ENCODE measurements at regions not wholly inside any gene's neighbourhood (a gene's known extent, or its start where the extent isn't known, plus 50 kb on each side); places are given as distances from the start of the nearest gene placed in this dataset.

- DNase-seq: no peak
Observed at GRCh38 chrX:45743906-45744625, 543.4 kb upstream of the DIPK2B start.

GRCh38 chrX:45743081-45743533 lies 542.4 kb upstream of the DIPK2B start:
- no peak for DNase-seq

GRCh38 chrX:45740291-45740690 lies 539.6 kb upstream of the DIPK2B start:
- DNase-seq: no peak

GRCh38 chrX:45735571-45735970 lies 534.9 kb upstream of the DIPK2B start:
- DNase-seq: no peak

GRCh38 chrX:45731448-45731847 lies 530.8 kb upstream of the DIPK2B start:
- no peak for DNase-seq

GRCh38 chrX:45727761-45728160 lies 527.1 kb upstream of the DIPK2B start:
- DNase-seq: no peak

- no peak for DNase-seq
Observed at GRCh38 chrX:45722471-45722870, 521.8 kb upstream of the DIPK2B start.

GRCh38 chrX:45719751-45720501 lies 519.2 kb upstream of the DIPK2B start:
- no peak for DNase-seq

- DNase-seq: no peak
Observed at GRCh38 chrX:45718676-45719075, 518.0 kb upstream of the DIPK2B start.

- no peak for DNase-seq
Observed at GRCh38 chrX:45716750-45717149, 516.1 kb upstream of the DIPK2B start.

- DNase-seq: no peak
Observed at GRCh38 chrX:45715748-45716147, 515.1 kb upstream of the DIPK2B start.

GRCh38 chrX:45714866-45715265 lies 514.2 kb upstream of the DIPK2B start:
- no peak for DNase-seq

GRCh38 chrX:45712067-45712466 lies 511.4 kb upstream of the DIPK2B start:
- DNase-seq: no peak

GRCh38 chrX:45711231-45711630 lies 510.6 kb upstream of the DIPK2B start:
- DNase-seq: no peak

- DNase-seq: no peak
Observed at GRCh38 chrX:45710081-45710801, 509.6 kb upstream of the DIPK2B start.

- DNase-seq: no peak
Observed at GRCh38 chrX:45709381-45709780, 508.7 kb upstream of the DIPK2B start.

- DNase-seq: no peak
Observed at GRCh38 chrX:45699158-45699557, 498.5 kb upstream of the DIPK2B start.

- no peak for DNase-seq
Observed at GRCh38 chrX:45697591-45697990, 496.9 kb upstream of the DIPK2B start.

- DNase-seq: peak; percentile 28
Observed at GRCh38 chrX:45696736-45697135, 496.1 kb upstream of the DIPK2B start.

GRCh38 chrX:45689971-45690370 lies 489.3 kb upstream of the DIPK2B start:
- DNase-seq: no peak

- no peak for DNase-seq
Observed at GRCh38 chrX:45683914-45684313, 483.2 kb upstream of the DIPK2B start.

GRCh38 chrX:45681891-45682290 lies 481.2 kb upstream of the DIPK2B start:
- DNase-seq: no peak
